ENCODE measurements at regions not wholly inside any gene's neighbourhood (a gene's known extent, or its start where the extent isn't known, plus 50 kb on each side); places are given as distances from the start of the nearest gene placed in this dataset.

DNA sequence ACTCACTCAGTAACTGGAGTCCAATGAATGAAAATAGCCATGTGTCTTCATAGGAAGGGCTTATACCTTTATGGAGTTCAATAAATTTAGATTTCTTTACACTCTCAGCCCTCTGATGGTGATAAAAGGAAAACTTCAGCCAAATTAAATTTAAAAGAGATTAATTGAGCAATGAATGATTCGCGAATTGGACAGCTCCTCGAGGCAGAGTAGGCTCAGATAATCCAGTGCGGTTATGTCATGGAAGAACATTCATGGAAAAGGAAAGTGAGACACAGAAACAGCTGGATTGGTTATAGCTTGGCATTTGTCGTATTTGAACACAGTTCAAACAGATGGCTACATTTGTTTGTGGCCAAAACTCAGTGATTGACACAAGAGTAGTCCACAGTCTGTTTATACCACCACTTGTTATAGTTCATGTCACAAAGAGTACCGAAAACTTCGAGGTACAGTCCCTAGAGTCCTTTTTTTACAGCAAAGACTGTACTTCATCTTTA is 54.6 kb upstream of the TACR3 start:
- ATAC-seq (no peak), DNase-seq (no peak)
- intact Hi-C loops (cut with DNase I): no loop called here

DNA sequence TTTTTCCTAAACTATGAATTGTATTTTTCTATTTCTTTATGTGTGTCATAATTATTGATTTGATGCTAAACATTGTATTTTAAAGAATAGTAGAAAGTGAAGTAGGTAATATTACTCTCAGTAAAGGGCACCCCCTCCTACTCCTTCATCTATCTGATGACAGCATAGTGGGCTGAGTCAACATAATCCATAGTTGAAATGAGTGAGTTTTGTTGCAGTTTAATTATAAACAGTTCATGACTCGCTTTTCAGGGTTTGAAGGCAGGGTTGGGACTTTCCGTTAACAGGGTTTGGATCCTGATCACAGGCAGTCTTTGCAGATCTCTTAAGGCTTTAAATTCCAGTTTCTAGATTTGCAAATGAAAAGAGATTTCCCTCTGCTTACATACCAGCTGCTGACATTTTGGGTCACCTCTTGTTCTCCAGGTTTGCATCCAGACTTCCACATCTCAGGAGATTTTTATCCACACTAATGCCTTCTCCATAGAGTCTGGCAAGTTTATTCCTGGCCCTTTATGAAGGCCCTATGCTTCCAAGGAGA is 54.0 kb upstream of the TACR3 start:
- intact Hi-C loops (cut with DNase I): no loop called here
- no peak for DNase-seq
- no peak for ATAC-seq
